IPS-11a (cell line): ENCODE measurements at regions not wholly inside any gene's neighbourhood (a gene's known extent, or its start where the extent isn't known, plus 50 kb on each side); places are given as distances from the start of the nearest gene placed in this dataset.

ENCODE experiments used
- H3K4me3 ChIP-seq: one replicate; pipeline ENCODE4 v1.5.1; 2013; ENCODE audit warnings: low read depth, low read length, control low read depth

GRCh38 chr6:120137492-120137891 lies 787.9 kb upstream of the MAN1A1 start:
- H3K4me3 ChIP-seq = no peak overlapping the region

GRCh38 chr6:120129228-120129627 lies 779.7 kb upstream of the MAN1A1 start:
- H3K4me3 ChIP-seq = no peak overlapping the region

DNA sequence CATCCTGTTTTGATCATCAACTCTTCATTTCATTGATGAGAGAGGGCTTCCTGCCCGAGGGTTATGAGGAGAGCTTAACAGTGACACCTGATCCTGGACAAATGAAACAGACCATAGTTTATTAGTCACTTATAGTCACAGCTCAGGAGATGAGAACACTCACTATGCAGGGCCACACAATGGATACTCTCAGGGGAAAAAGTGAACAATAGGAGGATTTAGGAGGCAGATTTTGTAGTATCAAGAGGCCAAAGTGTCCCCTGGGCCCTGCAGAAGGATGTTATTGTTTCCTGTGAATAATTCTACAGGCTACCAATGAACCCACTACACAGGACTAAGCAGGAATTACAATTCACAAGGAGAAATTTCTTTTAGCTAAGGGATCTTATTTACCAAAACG lies 772.8 kb upstream of the MAN1A1 start:
- no peak overlapping the region for H3K4me3 ChIP-seq

- no peak overlapping the region for H3K4me3 ChIP-seq
Measured at GRCh38 chr6:120116343-120116742, 766.8 kb upstream of the MAN1A1 start.

DNA sequence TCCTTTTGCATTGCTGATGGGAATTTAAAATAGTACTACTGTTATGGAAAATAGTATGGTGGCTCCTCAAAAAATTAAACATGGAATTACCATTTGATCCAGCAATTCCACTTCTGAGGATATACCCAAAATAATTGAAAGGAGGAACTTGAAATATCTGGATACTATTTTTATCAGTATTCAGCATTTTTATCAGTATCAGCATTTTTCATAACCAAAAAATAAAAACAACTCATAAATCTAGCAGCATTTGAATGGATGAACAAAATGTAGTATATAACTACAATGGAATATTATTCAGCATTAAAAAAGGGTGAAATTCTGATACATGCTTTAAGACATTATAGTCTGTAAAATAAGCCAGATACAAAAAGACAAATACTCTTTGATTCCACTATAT lies 763.4 kb upstream of the MAN1A1 start:
- no peak overlapping the region for H3K4me3 ChIP-seq

- no peak overlapping the region for H3K4me3 ChIP-seq
Measured at GRCh38 chr6:120111001-120111400, 761.4 kb upstream of the MAN1A1 start.

GRCh38 chr6:120108061-120108795 lies 758.7 kb upstream of the MAN1A1 start:
- H3K4me3 ChIP-seq = no peak overlapping the region

DNA sequence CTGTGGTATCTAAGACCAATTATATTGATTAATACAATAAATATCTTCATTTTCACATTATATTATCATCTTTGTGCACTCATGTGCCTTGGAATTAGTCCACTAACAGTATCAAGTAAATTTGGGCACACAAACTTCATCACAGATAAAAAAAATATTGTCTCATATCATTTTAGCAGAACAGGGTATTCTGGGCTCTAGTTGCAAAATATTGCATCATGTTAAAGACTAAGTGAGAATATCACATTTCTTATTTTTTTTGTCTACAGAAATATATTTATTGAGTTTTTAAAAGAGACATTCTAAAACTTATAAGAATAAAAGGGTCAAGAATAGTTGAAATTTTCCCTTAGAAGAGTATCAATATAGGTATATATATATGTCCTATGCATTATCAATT lies 754.1 kb upstream of the MAN1A1 start:
- no peak overlapping the region for H3K4me3 ChIP-seq

DNA sequence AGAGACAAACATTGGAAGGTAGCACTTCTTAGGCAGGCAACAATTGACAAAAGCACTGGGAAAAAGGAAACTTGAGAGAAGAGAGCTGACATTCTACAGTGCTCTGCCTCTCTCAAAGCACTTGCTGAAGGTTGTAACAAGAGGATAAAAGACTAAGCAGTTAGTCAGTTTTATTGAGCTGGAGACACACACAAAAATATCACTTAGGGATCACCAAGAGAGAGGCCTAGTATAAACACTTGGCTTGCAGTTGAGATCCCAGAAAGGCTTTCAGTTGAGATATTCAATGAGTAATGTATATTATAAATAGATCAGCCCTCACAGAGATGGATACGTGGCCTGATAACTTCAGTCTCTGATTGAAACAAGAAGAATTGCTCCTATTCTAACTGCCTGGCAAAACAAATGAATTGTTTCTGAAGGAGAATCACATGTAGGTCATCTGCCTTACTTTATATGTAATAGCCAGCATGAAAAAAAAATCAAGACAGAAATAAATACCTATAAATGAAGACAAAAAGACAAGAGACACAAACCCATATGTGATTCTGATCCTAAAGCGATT lies 747.2 kb upstream of the MAN1A1 start:
- no peak overlapping the region for H3K4me3 ChIP-seq

DNA sequence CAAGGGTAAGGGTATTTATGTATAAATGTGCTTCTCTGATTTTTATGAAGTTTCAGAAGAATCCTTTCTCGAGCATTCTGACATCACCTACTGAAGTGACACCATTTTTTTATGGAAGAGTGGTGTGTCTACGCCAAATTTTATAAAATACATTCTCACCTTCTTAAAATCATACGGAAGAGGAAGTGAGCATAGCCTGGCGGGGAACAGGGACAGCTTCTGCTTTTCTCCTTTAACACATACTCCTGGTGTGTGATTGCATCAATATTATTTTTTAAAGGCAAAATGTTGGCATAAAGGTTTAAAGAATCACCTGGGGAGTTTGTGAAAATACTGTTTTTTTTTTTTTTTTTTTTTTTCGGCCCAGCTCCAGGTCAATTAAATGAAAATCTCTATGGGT lies 733.6 kb upstream of the MAN1A1 start:
- H3K4me3 ChIP-seq = no peak overlapping the region

GRCh38 chr6:120077489-120077888 lies 727.9 kb upstream of the MAN1A1 start:
- H3K4me3 ChIP-seq = no peak overlapping the region

DNA sequence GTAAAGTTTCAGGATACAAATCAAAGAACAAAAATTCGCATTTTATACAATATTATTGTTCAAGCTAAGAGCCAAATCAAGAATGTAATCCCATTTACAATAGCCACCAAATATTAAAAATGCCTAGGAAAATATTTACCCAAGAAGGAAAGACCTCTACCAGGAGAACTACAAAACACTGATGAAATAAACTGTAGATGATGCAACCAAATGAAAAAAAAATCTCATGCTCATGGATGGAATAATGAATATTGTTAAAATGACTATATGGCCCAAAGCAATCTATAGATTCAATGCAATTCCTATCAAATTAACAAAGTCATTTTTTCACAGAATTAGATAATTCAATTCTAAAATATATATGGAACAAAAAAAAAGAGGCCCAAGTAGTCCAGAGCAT lies 708.8 kb upstream of the MAN1A1 start:
- H3K4me3 ChIP-seq = no peak overlapping the region

- H3K4me3 ChIP-seq = no peak overlapping the region
Measured at GRCh38 chr6:120056085-120056484, 706.5 kb upstream of the MAN1A1 start.

DNA sequence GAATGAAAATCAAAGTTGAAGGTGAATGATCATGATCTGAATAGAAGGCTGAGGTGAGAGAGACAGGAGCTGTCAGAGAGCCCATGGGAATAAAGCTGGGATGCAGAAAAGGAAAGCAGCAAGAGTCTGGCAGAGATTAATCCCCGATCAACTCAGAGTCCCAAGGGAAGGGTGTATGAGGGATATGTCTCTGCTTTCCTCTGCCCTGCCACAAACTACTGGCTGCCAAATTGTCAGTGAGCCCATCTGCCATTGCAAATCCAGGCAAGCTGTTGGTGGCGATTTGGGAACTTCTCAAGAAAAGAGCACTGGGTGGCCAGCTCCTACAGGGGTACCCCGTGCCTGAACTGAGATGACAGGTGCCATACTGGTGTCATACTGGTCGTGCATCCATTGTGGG lies 705.5 kb upstream of the MAN1A1 start:
- no peak overlapping the region for H3K4me3 ChIP-seq

GRCh38 chr6:120039664-120040063 lies 690.1 kb upstream of the MAN1A1 start:
- no peak overlapping the region for H3K4me3 ChIP-seq

GRCh38 chr6:120031837-120032236 lies 682.3 kb upstream of the MAN1A1 start:
- no peak overlapping the region for H3K4me3 ChIP-seq

DNA sequence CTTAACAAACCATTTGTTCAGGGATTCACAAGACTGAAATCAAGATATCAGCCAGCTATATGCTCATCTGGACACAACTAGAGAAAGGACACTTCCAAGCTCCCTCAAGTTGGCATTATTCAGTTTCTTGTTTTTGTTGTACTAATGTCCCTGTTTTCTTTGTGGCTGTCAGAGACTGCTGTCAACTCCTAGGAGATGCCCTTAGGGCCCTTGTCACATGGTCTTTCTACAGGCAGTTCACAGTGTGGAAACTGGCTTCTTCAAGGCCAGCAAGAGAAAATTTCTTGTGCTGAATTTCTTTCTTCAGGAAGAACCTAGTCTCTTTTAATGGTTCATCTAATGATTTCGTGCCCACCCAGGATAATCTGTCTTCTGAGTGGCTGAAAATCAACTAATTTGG lies 677.2 kb upstream of the MAN1A1 start:
- no peak overlapping the region for H3K4me3 ChIP-seq

- no peak overlapping the region for H3K4me3 ChIP-seq
Measured at GRCh38 chr6:120010075-120010474, 660.5 kb upstream of the MAN1A1 start.

DNA sequence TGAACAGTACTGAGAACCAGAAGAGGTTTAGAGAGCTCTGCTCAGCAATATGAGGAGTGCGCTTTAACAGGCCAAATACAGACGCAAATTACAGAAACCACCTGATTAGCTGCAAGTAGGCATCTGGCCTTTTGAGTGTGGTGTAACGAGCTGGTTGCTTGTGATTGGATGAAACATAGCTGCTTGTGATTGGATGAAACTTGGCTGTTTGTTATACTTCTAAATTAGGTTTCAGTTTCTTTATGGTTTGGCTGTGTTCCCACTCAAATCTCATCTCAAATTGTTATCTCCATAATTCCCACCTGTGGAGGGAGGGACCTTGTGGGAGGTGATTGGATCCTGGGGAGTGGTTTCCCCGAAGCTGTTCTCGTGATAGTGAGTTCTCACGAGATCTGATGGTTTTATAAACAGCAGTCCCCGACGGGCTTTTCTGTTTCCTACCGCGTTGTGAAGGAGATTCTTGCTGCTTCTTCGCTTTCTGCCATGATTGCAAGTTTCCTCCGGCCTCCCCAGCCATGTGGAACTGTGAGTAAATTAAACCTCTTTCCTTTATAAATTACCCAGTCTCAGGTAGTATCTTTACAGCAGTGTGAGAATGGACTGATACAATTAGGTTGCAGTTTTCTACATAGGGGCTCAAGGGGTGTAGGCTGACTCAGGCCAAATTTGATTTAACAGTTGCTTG lies 655.9 kb upstream of the MAN1A1 start:
- no peak overlapping the region for H3K4me3 ChIP-seq

- no peak overlapping the region for H3K4me3 ChIP-seq
Measured at GRCh38 chr6:119986934-119987549, 637.5 kb upstream of the MAN1A1 start.

- no peak overlapping the region for H3K4me3 ChIP-seq
Measured at GRCh38 chr6:119985952-119986736, 636.6 kb upstream of the MAN1A1 start.
